ENCODE measurements at regions not wholly inside any gene's neighbourhood (a gene's known extent, or its start where the extent isn't known, plus 50 kb on each side); places are given as distances from the start of the nearest gene placed in this dataset.

DNA sequence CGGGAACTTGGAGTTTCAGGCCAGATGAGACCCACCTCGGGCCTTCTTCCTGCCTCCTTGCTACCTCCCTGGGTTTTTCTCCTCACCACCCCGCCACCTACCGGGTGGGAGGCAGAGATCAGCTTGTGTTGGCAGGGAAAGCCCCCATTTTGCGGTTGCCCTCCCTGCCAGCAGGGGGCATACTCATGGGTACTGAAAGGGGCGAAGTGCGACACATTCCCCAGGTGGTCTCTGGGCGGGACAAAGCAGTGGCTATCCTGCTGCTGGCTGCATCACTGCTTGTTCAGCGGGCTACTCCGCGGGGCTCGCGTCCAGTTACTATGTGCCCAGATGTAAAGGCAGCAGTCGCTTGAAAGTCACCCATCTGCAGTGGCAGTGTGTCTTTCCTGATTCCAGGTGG is 330.3 kb downstream of the PDHA2 start:
- TF ChIP-seq POLR2A (IDR thresholded peaks at IDR 0.05): no peak
- TF ChIP-seq, protein P1, sequence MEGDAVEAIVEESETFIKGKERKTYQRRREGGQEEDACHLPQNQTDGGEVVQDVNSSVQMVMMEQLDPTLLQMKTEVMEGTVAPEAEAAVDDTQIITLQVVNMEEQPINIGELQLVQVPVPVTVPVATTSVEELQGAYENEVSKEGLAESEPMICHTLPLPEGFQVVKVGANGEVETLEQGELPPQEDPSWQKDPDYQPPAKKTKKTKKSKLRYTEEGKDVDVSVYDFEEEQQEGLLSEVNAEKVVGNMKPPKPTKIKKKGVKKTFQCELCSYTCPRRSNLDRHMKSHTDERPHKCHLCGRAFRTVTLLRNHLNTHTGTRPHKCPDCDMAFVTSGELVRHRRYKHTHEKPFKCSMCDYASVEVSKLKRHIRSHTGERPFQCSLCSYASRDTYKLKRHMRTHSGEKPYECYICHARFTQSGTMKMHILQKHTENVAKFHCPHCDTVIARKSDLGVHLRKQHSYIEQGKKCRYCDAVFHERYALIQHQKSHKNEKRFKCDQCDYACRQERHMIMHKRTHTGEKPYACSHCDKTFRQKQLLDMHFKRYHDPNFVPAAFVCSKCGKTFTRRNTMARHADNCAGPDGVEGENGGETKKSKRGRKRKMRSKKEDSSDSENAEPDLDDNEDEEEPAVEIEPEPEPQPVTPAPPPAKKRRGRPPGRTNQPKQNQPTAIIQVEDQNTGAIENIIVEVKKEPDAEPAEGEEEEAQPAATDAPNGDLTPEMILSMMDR (IDR thresholded peaks at IDR 0.05): no peak
